HG02884 (cell line): ENCODE measurements at regions not wholly inside any gene's neighbourhood (a gene's known extent, or its start where the extent isn't known, plus 50 kb on each side); places are given as distances from the start of the nearest gene placed in this dataset.

Experiments
- ATAC-seq: cut with Tn5 transposase; IDR thresholded peaks from one replicate; pipeline ENCODE4 v1.9.1; 2021; ENCODE audit warnings: mild to moderate bottlenecking, moderate library complexity; ENCODE audit not compliant: unreplicated experiment

- no peak for ATAC-seq
These were observed 139.2 kb upstream of the ZMIZ1 start for GRCh38 chr10:78929541-78929940.

GRCh38 chr10:78931321-78932053, 137.3 kb upstream of the ZMIZ1 start:
- no peak for ATAC-seq

- ATAC-seq: no peak
These were observed 136.7 kb upstream of the ZMIZ1 start for GRCh38 chr10:78932054-78932386.

GRCh38 chr10:78932861-78933260, 135.9 kb upstream of the ZMIZ1 start:
- ATAC-seq: no peak

- ATAC-seq: no peak
These were observed 134.8 kb upstream of the ZMIZ1 start for GRCh38 chr10:78933828-78934531.

GRCh38 chr10:78934532-78934898, 134.3 kb upstream of the ZMIZ1 start:
- ATAC-seq: no peak

GRCh38 chr10:78934994-78935602, 133.7 kb upstream of the ZMIZ1 start:
- ATAC-seq: no peak

GRCh38 chr10:78935697-78936407, 132.9 kb upstream of the ZMIZ1 start:
- ATAC-seq: no peak

GRCh38 chr10:78936412-78937342, 132.1 kb upstream of the ZMIZ1 start:
- ATAC-seq: no peak

GRCh38 chr10:78937393-78937792, 131.4 kb upstream of the ZMIZ1 start:
- no peak for ATAC-seq

- no peak for ATAC-seq
These were observed 130.7 kb upstream of the ZMIZ1 start for GRCh38 chr10:78937800-78938694.

- no peak for ATAC-seq
These were observed 129.8 kb upstream of the ZMIZ1 start for GRCh38 chr10:78938695-78939672.

- ATAC-seq: no peak
These were observed 126.7 kb upstream of the ZMIZ1 start for GRCh38 chr10:78942091-78942501.

- ATAC-seq: no peak
These were observed 123.9 kb upstream of the ZMIZ1 start for GRCh38 chr10:78944723-78945312.

- no peak for ATAC-seq
These were observed 122.9 kb upstream of the ZMIZ1 start for GRCh38 chr10:78945838-78946237.

- ATAC-seq: no peak
These were observed 121.5 kb upstream of the ZMIZ1 start for GRCh38 chr10:78947226-78947625.

- no peak for ATAC-seq
These were observed 121.0 kb upstream of the ZMIZ1 start for GRCh38 chr10:78947733-78948132.

- ATAC-seq: no peak
These were observed 120.1 kb upstream of the ZMIZ1 start for GRCh38 chr10:78948621-78949030.
